Osteoblast (primary cell): ENCODE measurements at regions not wholly inside any gene's neighbourhood (a gene's known extent, or its start where the extent isn't known, plus 50 kb on each side); places are given as distances from the start of the nearest gene placed in this dataset.

ENCODE experiments used
- DNase-seq: peaks from one replicate; pipeline ENCODE4 v3.0.0; 2011; ENCODE audit warnings: low spot score, mixed read lengths; ENCODE audit not compliant: insufficient read length; ENCODE audit errors: missing footprints
- H2AFZ ChIP-seq: 2 replicates; pipeline ENCODE4 v1.6.0; 2011; ENCODE audit warnings: mild to moderate bottlenecking, low read length
- H3K27ac ChIP-seq: 2 replicates; pipeline ENCODE4 v1.5.1; 2011; ENCODE audit warnings: mild to moderate bottlenecking, low read depth, low read length, moderate library complexity
- H3K27me3 ChIP-seq: 2 replicates; pipeline ENCODE4 v1.6.0; 2012; ENCODE audit warnings: mild to moderate bottlenecking, control low read depth, inconsistent platforms, low read length, moderate library complexity; ENCODE audit not compliant: insufficient read depth
- H3K36me3 ChIP-seq: 2 replicates; pipeline ENCODE4 v1.5.1; 2011; ENCODE audit warnings: mild to moderate bottlenecking, low read length, control low read depth, moderate library complexity; ENCODE audit not compliant: insufficient read depth
- H3K4me1 ChIP-seq: 2 replicates; pipeline ENCODE4 v1.5.1; 2011; ENCODE audit warnings: mild to moderate bottlenecking, low read length, control low read depth, moderate library complexity; ENCODE audit not compliant: insufficient read depth
- H3K4me2 ChIP-seq: 2 replicates; pipeline ENCODE4 v1.6.0; 2011; ENCODE audit warnings: mild to moderate bottlenecking, low read length; ENCODE audit not compliant: insufficient read depth
- H3K4me3 ChIP-seq: fragments of 200-600 bp; sonication (generic); 3 replicates; pipeline ENCODE4 v1.5.1; 2012; ENCODE audit warnings: mild to moderate bottlenecking, low read length, inconsistent platforms; ENCODE audit not compliant: insufficient read depth
- H3K79me2 ChIP-seq: 2 replicates; pipeline ENCODE4 v1.6.0; 2012; ENCODE audit warnings: mild to moderate bottlenecking, low read length, control low read depth, inconsistent platforms; ENCODE audit not compliant: insufficient read depth
- H3K9me3 ChIP-seq: 2 replicates; pipeline ENCODE4 v1.5.1; 2011; ENCODE audit warnings: low read depth, low read length, control low read depth
- H4K20me1 ChIP-seq: 2 replicates; pipeline ENCODE4 v1.6.0; 2012; ENCODE audit warnings: mild to moderate bottlenecking, low read length, control low read depth; ENCODE audit not compliant: insufficient read depth
- CTCF ChIP-seq: IDR thresholded peaks from 2 replicates; pipeline ENCODE4 v1.5.1; 2011; ENCODE audit warnings: mild to moderate bottlenecking, low read depth, low read length, moderate library complexity; ENCODE audit errors: extremely low read depth

DNA sequence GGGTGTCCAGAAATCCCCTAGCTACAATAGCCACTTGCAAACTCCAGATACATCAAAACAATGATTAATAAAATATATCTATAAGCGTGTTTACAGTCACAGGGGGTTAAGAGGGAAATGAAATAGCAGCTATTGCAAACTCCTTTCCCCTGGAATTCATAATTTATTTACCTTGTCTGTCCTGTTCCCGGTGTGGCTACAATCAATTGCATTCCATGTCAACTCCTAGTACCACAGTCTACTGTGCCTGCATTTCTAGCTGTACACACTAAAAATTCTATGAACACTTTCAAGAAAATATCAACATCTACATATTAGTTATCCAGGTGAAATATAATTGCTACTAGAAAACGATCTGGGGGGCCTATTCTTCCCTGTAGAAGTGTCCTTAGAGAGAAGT is 217.6 kb downstream of the ELAVL2 start:
- H3K4me2 ChIP-seq: no peak overlapping the region
- no peaks in the 10 kb centered on the region for H3K36me3 ChIP-seq
- no peaks in the 10 kb centered on the region for H3K4me1 ChIP-seq
- H3K27ac ChIP-seq: no peak overlapping the region
- H3K79me2 ChIP-seq: no peaks in the 10 kb centered on the region
- H3K4me3 ChIP-seq: no peak overlapping the region
- H3K27me3 ChIP-seq: no peaks in the 10 kb centered on the region
- DNase-seq: peak; percentile 23
- no peaks in the 10 kb centered on the region for H4K20me1 ChIP-seq
- no peak overlapping the region for H2AFZ ChIP-seq
- peaks cover 2% of the 10 kb centered on the region for H3K9me3 ChIP-seq
- no peak for TF ChIP-seq CTCF

GRCh38 chr9:23611869-23612268 is 214.2 kb downstream of the ELAVL2 start:
- Histone ChIP-seq H3K27ac (no peak overlapping the region), H2AFZ (no peak overlapping the region), H3K79me2 (no peaks in the 10 kb centered on the region)

DNA sequence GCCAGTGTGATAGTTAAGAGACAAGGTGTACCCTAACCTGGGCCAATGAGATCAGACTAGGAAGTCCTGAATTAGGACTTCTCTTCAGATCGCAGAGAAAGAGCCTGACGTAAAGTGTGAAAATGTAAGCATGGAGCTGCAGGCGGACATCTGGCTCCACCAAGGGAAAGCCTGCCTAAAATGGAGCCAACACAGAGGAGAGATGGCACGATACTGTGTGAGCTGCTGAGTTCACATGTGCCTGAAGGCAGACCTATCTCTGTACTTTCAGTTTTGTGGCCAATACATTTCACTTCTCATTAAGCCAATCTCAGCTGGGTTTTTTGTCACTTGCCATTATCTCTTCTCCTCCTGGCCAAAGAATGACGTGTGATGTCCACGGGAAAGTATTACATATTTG is 210.5 kb downstream of the ELAVL2 start:
- no peak for TF ChIP-seq CTCF

More at GRCh38 chr9:23611869-23612268, 214.2 kb downstream of the ELAVL2 start:
- peaks cover 2% of the 10 kb centered on the region for H3K9me3 ChIP-seq
- no peak for DNase-seq
- no peaks in the 10 kb centered on the region for H3K27me3 ChIP-seq
- H3K36me3 ChIP-seq: no peaks in the 10 kb centered on the region
- TF ChIP-seq CTCF: no peak
- no peak overlapping the region for H3K4me2 ChIP-seq
- H3K4me3 ChIP-seq: no peak overlapping the region
- H4K20me1 ChIP-seq: no peaks in the 10 kb centered on the region
- no peaks in the 10 kb centered on the region for H3K4me1 ChIP-seq

GRCh38 chr9:23621188-23621587 is 204.9 kb downstream of the ELAVL2 start:
- H3K27ac ChIP-seq: no peak overlapping the region
- H3K27me3 ChIP-seq: no peaks in the 10 kb centered on the region
- no peak for TF ChIP-seq CTCF
- H3K4me2 ChIP-seq: no peak overlapping the region
- no peaks in the 10 kb centered on the region for H4K20me1 ChIP-seq
- H3K4me3 ChIP-seq: no peak overlapping the region
- H3K4me1 ChIP-seq: no peaks in the 10 kb centered on the region
- H3K9me3 ChIP-seq: no peaks in the 10 kb centered on the region
- no peak overlapping the region for H2AFZ ChIP-seq
- H3K36me3 ChIP-seq: no peaks in the 10 kb centered on the region
- no peaks in the 10 kb centered on the region for H3K79me2 ChIP-seq
- DNase-seq: no peak

More for the DNA sequence above, 210.5 kb downstream of the ELAVL2 start:
- H3K4me2 ChIP-seq: no peak overlapping the region
- no peaks in the 10 kb centered on the region for H3K79me2 ChIP-seq
- H3K27ac ChIP-seq: no peak overlapping the region
- H3K27me3 ChIP-seq: no peaks in the 10 kb centered on the region
- H2AFZ ChIP-seq: no peak overlapping the region
- H3K4me1 ChIP-seq: no peaks in the 10 kb centered on the region
- no peaks in the 10 kb centered on the region for H4K20me1 ChIP-seq
- H3K36me3 ChIP-seq: no peaks in the 10 kb centered on the region
- no peak for DNase-seq
- H3K4me3 ChIP-seq: no peak overlapping the region
- H3K9me3 ChIP-seq: peaks cover 2% of the 10 kb centered on the region
